ENCODE measurements at regions not wholly inside any gene's neighbourhood (a gene's known extent, or its start where the extent isn't known, plus 50 kb on each side); places are given as distances from the start of the nearest gene placed in this dataset.

DNA sequence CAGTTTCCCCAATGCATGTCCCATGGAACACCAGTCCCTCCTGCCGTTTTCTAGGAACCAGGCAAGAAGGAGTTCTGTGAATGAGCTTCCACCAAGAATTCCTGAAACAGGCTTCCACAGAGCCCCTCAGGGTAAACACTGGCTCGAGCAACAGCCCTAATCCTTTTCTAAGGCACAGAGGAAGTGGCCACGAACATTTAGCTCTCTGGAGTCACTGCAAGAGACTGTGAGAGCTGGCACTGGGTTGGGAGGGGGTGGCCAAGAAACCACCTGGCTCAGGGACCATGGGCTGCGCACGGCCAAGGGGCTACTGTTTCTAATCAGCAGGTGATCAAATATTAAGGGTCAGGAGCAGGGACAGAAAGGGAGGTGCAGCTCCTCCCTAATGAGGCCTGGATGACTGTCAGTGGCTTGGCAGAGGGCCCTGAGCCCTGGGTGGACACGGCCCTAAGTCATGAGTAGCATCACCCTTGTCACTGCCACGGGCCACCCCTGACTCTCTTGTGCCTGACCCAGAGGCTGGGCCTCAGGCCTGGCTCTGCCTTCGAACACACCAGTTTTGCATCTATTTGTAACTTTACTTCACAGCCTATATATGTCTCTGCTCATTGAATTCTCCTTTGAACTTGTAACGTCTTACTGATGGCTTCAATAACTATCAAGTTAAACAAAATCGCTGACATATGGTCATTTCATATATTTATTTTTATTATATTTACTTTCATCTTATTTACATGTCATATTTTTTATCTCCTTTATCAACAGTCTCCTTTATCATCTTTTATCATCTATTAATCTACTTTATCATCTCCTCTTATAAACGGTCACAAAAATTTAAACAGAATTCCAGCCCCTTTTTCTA lies 154.0 kb downstream of the DICER1 start:
- ChIA-PET CTCF (interaction anchor here (0.8 kb wide), 1 partner anchor 96 kb away, joined by 3 read pairs; no protein-coding TSS in a partner anchor), POLR2A (no interaction called here)
- H3K27ac Mint-ChIP-seq = no peak overlapping the region
- no peak for ATAC-seq
- TF ChIP-seq RORB (CRISPR knock-in tag; IDR thresholded peaks at IDR 0.05) (no peak), ZNF281 (CRISPR knock-in tag; IDR thresholded peaks at IDR 0.05) (no peak), SMAD3 (CRISPR knock-in tag; IDR thresholded peaks at IDR 0.05; ENCODE audit: borderline replicate concordance) (no peak), FOXK1 (CRISPR knock-in tag; IDR thresholded peaks at IDR 0.05) (no peak), USF2 (CRISPR knock-in tag; IDR thresholded peaks at IDR 0.05) (no peak), JUN (CRISPR knock-in tag; IDR thresholded peaks at IDR 0.05) (no peak)
- TF ChIP-seq, protein P1, sequence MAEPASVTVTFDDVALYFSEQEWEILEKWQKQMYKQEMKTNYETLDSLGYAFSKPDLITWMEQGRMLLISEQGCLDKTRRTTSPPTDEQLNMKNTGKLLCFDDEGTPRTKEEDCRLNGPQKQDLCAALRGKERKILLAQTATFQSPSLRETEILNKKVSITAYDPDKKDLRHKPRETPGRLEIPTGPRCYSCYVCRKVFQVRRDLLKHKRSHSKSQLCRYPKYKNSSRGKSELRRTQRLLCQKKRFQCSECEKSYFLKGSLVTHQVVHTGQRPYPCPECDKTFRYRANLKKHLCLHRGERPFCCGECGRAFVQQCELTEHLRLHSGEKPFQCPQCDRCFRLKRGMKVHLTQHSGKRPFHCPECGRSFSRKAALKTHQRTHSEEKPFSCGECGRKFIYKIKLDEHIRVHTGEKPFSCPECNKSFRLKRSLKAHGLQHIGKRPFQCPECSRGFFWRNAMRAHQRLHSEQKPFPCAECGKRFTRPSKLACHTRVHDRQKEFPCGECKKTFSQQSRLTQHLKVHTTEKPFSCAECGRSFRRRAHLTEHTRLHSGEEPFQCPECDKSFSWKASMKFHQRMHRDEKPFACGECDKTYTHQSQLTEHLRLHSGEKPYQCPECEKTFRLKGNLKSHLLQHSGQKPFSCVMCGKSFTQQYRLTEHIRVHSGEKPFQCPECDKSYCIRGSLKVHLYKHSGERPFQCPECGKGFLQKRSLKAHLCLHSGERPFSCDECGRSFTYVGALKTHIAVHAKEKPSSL (CRISPR knock-in tag; conservative IDR thresholded peaks at IDR 0.05) = no peak
- TF ChIP-seq, protein P2, sequence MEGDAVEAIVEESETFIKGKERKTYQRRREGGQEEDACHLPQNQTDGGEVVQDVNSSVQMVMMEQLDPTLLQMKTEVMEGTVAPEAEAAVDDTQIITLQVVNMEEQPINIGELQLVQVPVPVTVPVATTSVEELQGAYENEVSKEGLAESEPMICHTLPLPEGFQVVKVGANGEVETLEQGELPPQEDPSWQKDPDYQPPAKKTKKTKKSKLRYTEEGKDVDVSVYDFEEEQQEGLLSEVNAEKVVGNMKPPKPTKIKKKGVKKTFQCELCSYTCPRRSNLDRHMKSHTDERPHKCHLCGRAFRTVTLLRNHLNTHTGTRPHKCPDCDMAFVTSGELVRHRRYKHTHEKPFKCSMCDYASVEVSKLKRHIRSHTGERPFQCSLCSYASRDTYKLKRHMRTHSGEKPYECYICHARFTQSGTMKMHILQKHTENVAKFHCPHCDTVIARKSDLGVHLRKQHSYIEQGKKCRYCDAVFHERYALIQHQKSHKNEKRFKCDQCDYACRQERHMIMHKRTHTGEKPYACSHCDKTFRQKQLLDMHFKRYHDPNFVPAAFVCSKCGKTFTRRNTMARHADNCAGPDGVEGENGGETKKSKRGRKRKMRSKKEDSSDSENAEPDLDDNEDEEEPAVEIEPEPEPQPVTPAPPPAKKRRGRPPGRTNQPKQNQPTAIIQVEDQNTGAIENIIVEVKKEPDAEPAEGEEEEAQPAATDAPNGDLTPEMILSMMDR (IDR thresholded peaks at IDR 0.05) = no peak
- TF ChIP-seq, protein P3, sequence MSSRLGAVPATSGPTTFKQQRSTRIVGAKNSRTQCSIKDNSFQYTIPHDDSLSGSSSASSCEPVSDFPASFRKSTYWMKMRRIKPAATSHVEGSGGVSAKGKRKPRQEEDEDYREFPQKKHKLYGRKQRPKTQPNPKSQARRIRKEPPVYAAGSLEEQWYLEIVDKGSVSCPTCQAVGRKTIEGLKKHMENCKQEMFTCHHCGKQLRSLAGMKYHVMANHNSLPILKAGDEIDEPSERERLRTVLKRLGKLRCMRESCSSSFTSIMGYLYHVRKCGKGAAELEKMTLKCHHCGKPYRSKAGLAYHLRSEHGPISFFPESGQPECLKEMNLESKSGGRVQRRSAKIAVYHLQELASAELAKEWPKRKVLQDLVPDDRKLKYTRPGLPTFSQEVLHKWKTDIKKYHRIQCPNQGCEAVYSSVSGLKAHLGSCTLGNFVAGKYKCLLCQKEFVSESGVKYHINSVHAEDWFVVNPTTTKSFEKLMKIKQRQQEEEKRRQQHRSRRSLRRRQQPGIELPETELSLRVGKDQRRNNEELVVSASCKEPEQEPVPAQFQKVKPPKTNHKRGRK (CRISPR knock-in tag; IDR thresholded peaks at IDR 0.05; ENCODE audit: borderline replicate concordance) = no peak
- TF ChIP-seq, protein P4, sequence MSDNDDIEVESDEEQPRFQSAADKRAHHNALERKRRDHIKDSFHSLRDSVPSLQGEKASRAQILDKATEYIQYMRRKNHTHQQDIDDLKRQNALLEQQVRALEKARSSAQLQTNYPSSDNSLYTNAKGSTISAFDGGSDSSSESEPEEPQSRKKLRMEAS (CRISPR knock-in tag; IDR thresholded peaks at IDR 0.05) = no peak
- TF ChIP-seq, protein P5, sequence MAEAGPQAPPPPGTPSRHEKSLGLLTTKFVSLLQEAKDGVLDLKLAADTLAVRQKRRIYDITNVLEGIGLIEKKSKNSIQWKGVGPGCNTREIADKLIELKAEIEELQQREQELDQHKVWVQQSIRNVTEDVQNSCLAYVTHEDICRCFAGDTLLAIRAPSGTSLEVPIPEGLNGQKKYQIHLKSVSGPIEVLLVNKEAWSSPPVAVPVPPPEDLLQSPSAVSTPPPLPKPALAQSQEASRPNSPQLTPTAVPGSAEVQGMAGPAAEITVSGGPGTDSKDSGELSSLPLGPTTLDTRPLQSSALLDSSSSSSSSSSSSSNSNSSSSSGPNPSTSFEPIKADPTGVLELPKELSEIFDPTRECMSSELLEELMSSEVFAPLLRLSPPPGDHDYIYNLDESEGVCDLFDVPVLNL (CRISPR knock-in tag; IDR thresholded peaks at IDR 0.05; ENCODE audit: borderline replicate concordance, low read depth) = no peak
- peaks cover 11% of the 10 kb centered on the region for H3K4me1 Mint-ChIP-seq
- H3K27me3 Mint-ChIP-seq (ENCODE audit: low read depth) = no peaks in the 10 kb centered on the region; the same call in 1 of the 2 replicates
- H3K36me3 Mint-ChIP-seq = no peaks in the 10 kb centered on the region
- DNase-seq (ENCODE audit: low spot score) = no peak
- no peak overlapping the region for H3K4me3 Mint-ChIP-seq
- no peaks in the 10 kb centered on the region for H3K9me3 Mint-ChIP-seq

- peak; percentile 65 for DNase-seq (ENCODE audit: low spot score)
- H3K9me3 Mint-ChIP-seq = no peaks in the 10 kb centered on the region
- no peaks in the 10 kb centered on the region for H3K36me3 Mint-ChIP-seq
- H3K4me3 Mint-ChIP-seq = peak overlapping the region; percentile 15
- peak; percentile 99 for ATAC-seq
- peaks cover 18% of the 10 kb centered on the region for H3K4me1 Mint-ChIP-seq
- peak overlapping the region; percentile 11 for H3K27ac Mint-ChIP-seq
- CTCF ChIA-PET = interaction anchor here (0.8 to 1.4 kb wide), 2 partner anchors 23 to 418 kb away, joined by 3 to 4 read pairs; no protein-coding TSS in a partner anchor
- POLR2A ChIA-PET = interaction anchor here (0.6 kb wide), 1 partner anchor 249 kb away, joined by 3 read pairs; no protein-coding TSS in a partner anchor
- no peak for TF ChIP-seq ELF4 (CRISPR knock-in tag; IDR thresholded peaks at IDR 0.05; ENCODE audit: low read depth)
- 0 out of 2 replicates have a peak, but pooled peaks have one; percentile 41 for TF ChIP-seq SP1 (CRISPR knock-in tag; conservative IDR thresholded peaks at IDR 0.05)
- TF ChIP-seq TEAD1 (CRISPR knock-in tag; IDR thresholded peaks at IDR 0.05) = 0 out of 2 replicates have a peak, but pooled peaks have one; percentile 35
- TF ChIP-seq, protein P4 (CRISPR knock-in tag; IDR thresholded peaks at IDR 0.05) = peak; percentile 65; the same call in 1 of the 2 replicates
- TF ChIP-seq TCF7 (CRISPR knock-in tag; IDR thresholded peaks at IDR 0.05; ENCODE audit: low read depth) = no peak
- no peak for TF ChIP-seq RORB (CRISPR knock-in tag; IDR thresholded peaks at IDR 0.05)
- peaks cover 7% of the 10 kb centered on the region for H3K27me3 Mint-ChIP-seq (ENCODE audit: low read depth)
These were observed 158.6 kb downstream of the DICER1 start for GRCh38 chr14:94998685-94999084.

Measured in WTC11 (cell line).